ENCODE measurements at regions not wholly inside any gene's neighbourhood (a gene's known extent, or its start where the extent isn't known, plus 50 kb on each side); places are given as distances from the start of the nearest gene placed in this dataset.

GRCh38 chrY:16060141-16060540, 1535.8 kb downstream of the NLGN4Y start:
- ChIA-PET POLR2A (no interaction called here), CTCF (no interaction called here)
- Histone ChIP-seq H3K36me3 (ENCODE audit: control insufficient read depth, insufficient read depth, low read length) (no peaks in the 10 kb centered on the region), H3K27me3 (ENCODE audit: control insufficient read depth, insufficient read depth, low read length) (no peaks in the 10 kb centered on the region), H3K4me3 (ENCODE audit: low read depth, low read length) (no peak overlapping the region)
- no peak for TF ChIP-seq CTCF (IDR thresholded peaks at IDR 0.05; ENCODE audit: insufficient read depth, low read depth, low read length)
- no peak for DNase-seq (ENCODE audit: low read depth)

- DNase-seq (ENCODE audit: low read depth) = no peak
- ChIA-PET POLR2A (no interaction called here), CTCF (no interaction called here)
- no peaks in the 10 kb centered on the region for H3K36me3 ChIP-seq (ENCODE audit: control insufficient read depth, insufficient read depth, low read length)
- no peak for TF ChIP-seq CTCF (IDR thresholded peaks at IDR 0.05; ENCODE audit: insufficient read depth, low read depth, low read length)
- no peak overlapping the region for H3K4me3 ChIP-seq (ENCODE audit: low read depth, low read length)
- no peaks in the 10 kb centered on the region for H3K27me3 ChIP-seq (ENCODE audit: control insufficient read depth, insufficient read depth, low read length)
These were observed 1536.4 kb downstream of the NLGN4Y start for GRCh38 chrY:16060686-16061085.

- no peak for DNase-seq (ENCODE audit: low read depth)
- TF ChIP-seq CTCF (IDR thresholded peaks at IDR 0.05; ENCODE audit: insufficient read depth, low read depth, low read length) = no peak
- ChIA-PET POLR2A (no interaction called here), CTCF (no interaction called here)
- Histone ChIP-seq H3K36me3 (ENCODE audit: control insufficient read depth, insufficient read depth, low read length) (no peaks in the 10 kb centered on the region), H3K4me3 (ENCODE audit: low read depth, low read length) (no peak overlapping the region), H3K27me3 (ENCODE audit: control insufficient read depth, insufficient read depth, low read length) (no peaks in the 10 kb centered on the region)
These were observed 1547.6 kb downstream of the NLGN4Y start for GRCh38 chrY:16071957-16072356.

GRCh38 chrY:16075701-16076100, 1551.4 kb downstream of the NLGN4Y start:
- POLR2A ChIA-PET = no interaction called here
- no peaks in the 10 kb centered on the region for H3K36me3 ChIP-seq (ENCODE audit: control insufficient read depth, insufficient read depth, low read length)
- no peak for TF ChIP-seq CTCF (IDR thresholded peaks at IDR 0.05; ENCODE audit: insufficient read depth, low read depth, low read length)
- H3K4me3 ChIP-seq (ENCODE audit: low read depth, low read length) = no peak overlapping the region
- H3K27me3 ChIP-seq (ENCODE audit: control insufficient read depth, insufficient read depth, low read length) = no peaks in the 10 kb centered on the region
- no peak for DNase-seq (ENCODE audit: low read depth)
- CTCF ChIA-PET = no interaction called here

- TF ChIP-seq CTCF (IDR thresholded peaks at IDR 0.05; ENCODE audit: insufficient read depth, low read depth, low read length) = no peak
These were observed 1573.0 kb downstream of the NLGN4Y start for GRCh38 chrY:16097325-16097724.

More at GRCh38 chrY:16097325-16097724, 1573.0 kb downstream of the NLGN4Y start:
- H3K4me3 ChIP-seq (ENCODE audit: low read depth, low read length) = no peak overlapping the region
- no peaks in the 10 kb centered on the region for H3K27me3 ChIP-seq (ENCODE audit: control insufficient read depth, insufficient read depth, low read length)
- no peak for DNase-seq (ENCODE audit: low read depth)
- ChIA-PET POLR2A (no interaction called here), CTCF (no interaction called here)
- H3K36me3 ChIP-seq (ENCODE audit: control insufficient read depth, insufficient read depth, low read length) = no peaks in the 10 kb centered on the region
